ENCODE measurements at regions not wholly inside any gene's neighbourhood (a gene's known extent, or its start where the extent isn't known, plus 50 kb on each side); places are given as distances from the start of the nearest gene placed in this dataset.

- intact Hi-C loops (cut with micrococcal nuclease; ENCODE audit: unreplicated experiment) = no loop called here
These were observed 303.6 kb downstream of the HTR1B start for GRCh38 chr6:77159730-77160129.

GRCh38 chr6:77151241-77151640 lies 312.1 kb downstream of the HTR1B start:
- H3K27me3 Mint-ChIP-seq (ENCODE audit: unreplicated experiment) = no peaks in the 10 kb centered on the region
- peaks cover 3% of the 10 kb centered on the region for H3K9me3 Mint-ChIP-seq (ENCODE audit: low read depth, unreplicated experiment)
- CTCF ChIA-PET = no interaction called here
- H3K36me3 Mint-ChIP-seq (ENCODE audit: insufficient read depth, unreplicated experiment) = no peaks in the 10 kb centered on the region
- no peak overlapping the region for H3K27ac Mint-ChIP-seq (ENCODE audit: unreplicated experiment)
- no peak overlapping the region for H3K4me3 Mint-ChIP-seq (ENCODE audit: low read depth, unreplicated experiment)
- no peaks in the 10 kb centered on the region for H3K4me1 Mint-ChIP-seq (ENCODE audit: low read depth, unreplicated experiment)
- no peak for DNase-seq
- intact Hi-C loops (cut with micrococcal nuclease; ENCODE audit: unreplicated experiment) = no loop called here
- no peak for TF ChIP-seq CTCF (IDR thresholded peaks at IDR 0.05; ENCODE audit: unreplicated experiment)
- no TSS peak for BruUV-seq (replicated peaks)

More at GRCh38 chr6:77159730-77160129, 303.6 kb downstream of the HTR1B start:
- H3K4me3 Mint-ChIP-seq (ENCODE audit: low read depth, unreplicated experiment) = no peak overlapping the region
- no peaks in the 10 kb centered on the region for H3K27me3 Mint-ChIP-seq (ENCODE audit: unreplicated experiment)
- no TSS peak for BruUV-seq (replicated peaks)
- no peak for DNase-seq
- no peaks in the 10 kb centered on the region for H3K4me1 Mint-ChIP-seq (ENCODE audit: low read depth, unreplicated experiment)
- CTCF ChIA-PET = no interaction called here
- no peak for TF ChIP-seq CTCF (IDR thresholded peaks at IDR 0.05; ENCODE audit: unreplicated experiment)
- H3K9me3 Mint-ChIP-seq (ENCODE audit: low read depth, unreplicated experiment) = peaks cover 4% of the 10 kb centered on the region
- no peak overlapping the region for H3K27ac Mint-ChIP-seq (ENCODE audit: unreplicated experiment)
- H3K36me3 Mint-ChIP-seq (ENCODE audit: insufficient read depth, unreplicated experiment) = no peaks in the 10 kb centered on the region

- CTCF ChIA-PET = no interaction called here
- no TSS peak for BruUV-seq (replicated peaks)
- Mint-ChIP-seq H3K36me3 (ENCODE audit: insufficient read depth, unreplicated experiment) (no peaks in the 10 kb centered on the region), H3K27me3 (ENCODE audit: unreplicated experiment) (no peaks in the 10 kb centered on the region), H3K4me1 (ENCODE audit: low read depth, unreplicated experiment) (no peaks in the 10 kb centered on the region), H3K4me3 (ENCODE audit: low read depth, unreplicated experiment) (no peak overlapping the region), H3K27ac (ENCODE audit: unreplicated experiment) (no peak overlapping the region), H3K9me3 (ENCODE audit: low read depth, unreplicated experiment) (peaks cover 3% of the 10 kb centered on the region)
- DNase-seq = no peak
- TF ChIP-seq CTCF (IDR thresholded peaks at IDR 0.05; ENCODE audit: unreplicated experiment) = no peak
- intact Hi-C loops (cut with micrococcal nuclease; ENCODE audit: unreplicated experiment) = no loop called here
These were observed 312.6 kb downstream of the HTR1B start for GRCh38 chr6:77150736-77151135.

GRCh38 chr6:77145244-77145643 lies 318.0 kb downstream of the HTR1B start:
- BruUV-seq (replicated peaks) = no TSS peak
- H3K9me3 Mint-ChIP-seq (ENCODE audit: low read depth, unreplicated experiment) = peaks cover 2% of the 10 kb centered on the region

More at GRCh38 chr6:77145244-77145643, 318.0 kb downstream of the HTR1B start:
- H3K4me3 Mint-ChIP-seq (ENCODE audit: low read depth, unreplicated experiment) = no peak overlapping the region
- CTCF ChIA-PET = no interaction called here
- DNase-seq = no peak
- no peak overlapping the region for H3K27ac Mint-ChIP-seq (ENCODE audit: unreplicated experiment)
- H3K4me1 Mint-ChIP-seq (ENCODE audit: low read depth, unreplicated experiment) = no peaks in the 10 kb centered on the region
- intact Hi-C loops (cut with micrococcal nuclease; ENCODE audit: unreplicated experiment) = loop anchor here (10.0 kb wide), 1 partner anchor 310 kb away; no protein-coding TSS in a partner anchor
- no peaks in the 10 kb centered on the region for H3K27me3 Mint-ChIP-seq (ENCODE audit: unreplicated experiment)
- no peak for TF ChIP-seq CTCF (IDR thresholded peaks at IDR 0.05; ENCODE audit: unreplicated experiment)
- no peaks in the 10 kb centered on the region for H3K36me3 Mint-ChIP-seq (ENCODE audit: insufficient read depth, unreplicated experiment)

All from Calu3 (cell line).